NAMALWA (cell line): ENCODE measurements at regions not wholly inside any gene's neighbourhood (a gene's known extent, or its start where the extent isn't known, plus 50 kb on each side); places are given as distances from the start of the nearest gene placed in this dataset.

ENCODE experiments used
- DNase-seq: peaks from one replicate; pipeline ENCODE4 v3.0.0-alpha.2; 2015; ENCODE audit warnings: low spot score

DNA sequence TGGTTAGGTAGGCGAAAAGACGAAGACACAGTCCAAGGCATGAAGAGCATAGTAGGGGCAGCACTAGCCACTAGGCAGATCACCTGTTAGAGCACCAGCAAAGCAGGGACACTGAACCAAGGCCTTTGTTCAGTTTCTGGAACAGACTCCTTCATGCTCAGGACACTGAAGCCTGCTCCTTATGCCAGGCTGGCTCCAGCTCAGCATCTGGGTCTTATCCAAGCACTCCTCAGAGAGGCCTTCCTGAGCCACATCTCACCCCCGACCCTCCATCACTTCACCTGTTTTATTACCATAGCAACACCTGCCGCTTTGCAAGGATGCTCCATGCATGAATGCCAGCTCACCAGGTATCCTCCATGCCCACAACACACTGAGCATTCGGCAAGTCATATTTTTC, 206.3 kb upstream of the CHRNA7 start:
- no peak for DNase-seq

- DNase-seq = no peak
These were observed 201.7 kb upstream of the CHRNA7 start for GRCh38 chr15:31828594-31828993.

DNA sequence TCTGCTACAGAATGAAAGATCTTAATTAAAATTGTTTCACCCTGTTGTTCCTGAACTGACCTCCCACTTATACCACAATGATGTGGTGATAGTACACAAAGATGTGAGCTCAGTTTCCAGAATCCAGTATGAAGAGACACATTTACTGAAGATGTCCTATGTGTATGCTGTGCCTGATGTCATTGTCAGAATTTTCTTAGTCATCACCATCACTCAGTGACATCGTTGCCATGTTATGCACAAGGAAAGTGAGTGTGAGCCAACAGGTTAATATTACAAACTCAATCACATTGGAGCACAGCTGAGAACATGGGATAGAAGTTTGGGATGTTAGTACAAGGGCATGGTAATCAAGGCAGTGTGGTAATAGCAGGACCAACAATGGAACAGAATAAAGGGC, 199.7 kb upstream of the CHRNA7 start:
- DNase-seq = no peak

GRCh38 chr15:31831596-31831995, 198.7 kb upstream of the CHRNA7 start:
- no peak for DNase-seq

GRCh38 chr15:31834654-31835053, 195.7 kb upstream of the CHRNA7 start:
- DNase-seq = no peak

- DNase-seq = no peak
These were observed 190.9 kb upstream of the CHRNA7 start for GRCh38 chr15:31839388-31839787.

- peak; percentile 7 for DNase-seq
These were observed 189.4 kb upstream of the CHRNA7 start for GRCh38 chr15:31840849-31841476.

- no peak for DNase-seq
These were observed 187.7 kb upstream of the CHRNA7 start for GRCh38 chr15:31842532-31843195.

DNA sequence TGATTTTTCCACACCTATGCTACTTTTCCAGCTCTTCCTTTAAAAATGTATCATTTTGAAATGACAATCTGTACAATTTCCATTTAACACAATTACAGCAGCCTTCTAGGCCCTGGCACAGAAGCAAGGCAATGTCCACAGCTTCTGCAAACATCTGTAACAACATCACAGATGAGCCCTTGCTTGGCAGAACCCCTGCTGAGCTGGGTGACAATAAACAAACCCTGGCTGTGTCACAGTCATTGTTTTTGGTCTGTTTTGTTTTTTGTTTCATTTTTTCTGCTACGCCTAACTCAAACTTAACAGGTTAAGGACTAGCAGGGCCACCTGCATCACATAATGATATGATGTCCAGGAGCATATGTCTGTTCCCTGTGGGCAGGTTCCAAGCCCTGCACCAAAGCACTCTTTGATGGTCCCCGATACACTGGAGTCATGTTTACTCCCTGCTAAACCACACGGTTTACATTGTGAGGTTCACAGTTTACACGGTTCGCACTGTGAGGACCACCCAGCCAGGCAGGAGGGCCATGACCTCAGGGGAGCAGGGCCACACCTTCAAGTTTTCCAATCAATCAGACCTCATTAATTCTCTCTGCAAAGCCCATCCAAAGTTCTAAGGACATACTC, 186.8 kb upstream of the CHRNA7 start:
- no peak for DNase-seq

- DNase-seq = no peak
These were observed 184.5 kb upstream of the CHRNA7 start for GRCh38 chr15:31845791-31846190.

DNA sequence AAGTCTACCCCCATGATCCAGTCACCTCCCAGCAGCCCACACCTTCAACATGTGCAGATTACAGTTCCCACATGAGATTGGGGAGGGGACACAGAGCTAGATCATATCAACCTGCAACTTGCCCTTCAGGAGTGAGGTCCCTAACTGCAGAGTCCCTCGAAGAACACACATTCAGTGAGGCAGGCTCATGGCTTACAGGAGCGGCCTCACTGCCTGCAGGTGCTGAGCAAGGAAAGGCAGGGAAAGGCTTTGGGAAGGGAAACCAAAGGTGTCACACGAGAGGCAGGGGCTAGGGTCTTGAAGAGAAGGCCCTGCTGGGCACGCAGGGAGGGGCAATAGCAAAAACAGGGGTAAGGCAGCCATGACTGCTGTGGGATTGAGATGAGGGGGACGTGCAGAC, 182.4 kb upstream of the CHRNA7 start:
- DNase-seq = no peak

GRCh38 chr15:31848621-31849020, 181.7 kb upstream of the CHRNA7 start:
- no peak for DNase-seq

DNA sequence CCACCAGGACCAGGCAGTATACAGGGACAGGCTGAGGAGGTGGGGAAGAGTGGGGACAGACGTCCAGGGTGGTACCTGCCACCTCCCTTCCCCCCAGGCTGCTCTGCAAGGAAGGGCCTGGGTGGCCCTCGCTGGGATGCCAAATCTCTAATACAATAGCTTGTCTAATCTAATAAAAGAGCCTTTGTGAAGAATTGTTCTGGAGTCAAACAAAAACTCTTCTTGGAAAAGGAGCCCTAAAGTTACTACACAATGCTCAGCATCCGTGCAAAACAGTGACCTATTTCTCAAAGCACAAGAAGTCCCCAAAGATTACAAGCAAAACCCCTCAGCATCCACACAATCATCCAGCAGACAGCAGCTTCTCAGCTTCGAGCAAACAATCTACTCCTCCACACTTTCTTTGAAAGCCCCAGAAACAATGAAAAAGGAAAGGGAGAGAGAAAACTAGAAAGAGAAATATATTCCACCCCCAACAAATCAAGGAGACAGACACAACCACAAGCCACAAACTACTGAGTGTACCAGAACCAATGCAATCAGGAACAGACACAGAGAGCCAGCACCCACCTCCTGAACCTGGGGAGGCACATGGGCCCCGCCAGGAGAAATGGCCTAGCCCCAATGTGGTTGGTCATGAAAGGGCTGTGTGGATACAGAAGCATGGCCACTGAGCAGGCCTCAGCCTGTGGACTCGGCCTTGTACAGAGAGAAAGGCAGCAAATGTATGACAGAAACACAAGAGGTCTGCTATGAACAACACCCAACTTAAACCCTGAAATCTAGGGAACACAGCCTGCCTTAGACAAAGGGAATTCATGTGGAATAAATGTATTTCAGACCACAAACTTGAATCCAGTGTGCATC, 177.1 kb upstream of the CHRNA7 start:
- DNase-seq = no peak

DNA sequence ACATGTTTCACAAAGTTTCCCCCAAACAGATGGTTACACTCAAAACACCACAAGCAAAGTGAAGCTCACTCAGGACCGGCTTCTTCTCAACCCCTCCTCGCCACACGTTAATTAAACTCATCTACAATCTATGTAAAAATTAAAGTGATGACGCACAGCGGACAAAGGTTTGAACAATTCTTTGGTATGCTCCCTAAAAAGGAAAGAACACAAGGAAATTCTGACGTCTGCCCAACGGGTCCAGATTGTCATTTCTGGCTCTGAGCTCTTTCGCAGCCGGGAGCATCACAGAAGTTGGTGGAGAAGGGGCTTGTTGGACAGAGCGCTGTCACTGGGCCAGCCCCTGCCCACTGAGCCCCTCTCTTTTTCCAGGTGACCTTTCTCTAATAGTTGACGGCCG, 173.7 kb upstream of the CHRNA7 start:
- no peak for DNase-seq

DNA sequence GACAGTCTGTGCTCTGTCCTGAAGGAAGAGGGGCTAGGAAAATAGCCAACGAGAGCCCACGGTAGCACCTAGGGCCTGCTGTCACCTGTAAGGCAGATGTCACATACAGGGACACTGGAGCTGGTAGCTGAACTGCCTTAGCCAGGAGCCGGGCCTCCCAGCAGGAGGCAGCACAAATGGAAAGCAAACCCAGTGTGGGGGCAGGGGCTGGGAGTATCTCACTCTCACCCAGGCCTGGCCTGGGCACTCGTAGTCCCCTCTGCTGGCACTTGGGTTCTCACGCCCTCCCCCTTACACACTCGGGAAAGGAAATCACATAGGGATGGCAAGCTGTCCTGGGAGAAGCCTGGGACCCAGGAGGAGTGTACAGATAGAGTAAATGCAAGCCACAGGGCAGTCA, 173.1 kb upstream of the CHRNA7 start:
- no peak for DNase-seq

- DNase-seq = no peak
These were observed 172.3 kb upstream of the CHRNA7 start for GRCh38 chr15:31858026-31858425.

DNA sequence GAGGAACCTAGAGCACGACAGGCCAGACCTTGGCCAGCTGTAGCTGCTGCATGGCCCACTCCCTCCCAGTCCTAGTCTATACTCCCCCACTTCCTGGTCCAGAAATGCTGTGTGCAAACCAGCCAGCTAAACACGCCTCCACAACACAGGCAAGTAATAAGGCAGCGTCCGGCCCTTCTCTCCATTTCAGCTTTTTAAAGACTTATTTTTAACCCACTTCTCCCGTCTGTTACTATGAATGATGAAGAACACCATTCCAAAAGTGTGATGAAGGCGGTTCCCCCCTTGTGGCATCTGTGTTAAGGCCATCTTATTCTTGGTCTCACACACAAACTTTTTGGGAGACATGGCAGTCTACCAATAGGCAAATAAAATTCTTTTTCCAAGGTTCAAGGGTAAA, 164.1 kb upstream of the CHRNA7 start:
- DNase-seq = no peak

DNA sequence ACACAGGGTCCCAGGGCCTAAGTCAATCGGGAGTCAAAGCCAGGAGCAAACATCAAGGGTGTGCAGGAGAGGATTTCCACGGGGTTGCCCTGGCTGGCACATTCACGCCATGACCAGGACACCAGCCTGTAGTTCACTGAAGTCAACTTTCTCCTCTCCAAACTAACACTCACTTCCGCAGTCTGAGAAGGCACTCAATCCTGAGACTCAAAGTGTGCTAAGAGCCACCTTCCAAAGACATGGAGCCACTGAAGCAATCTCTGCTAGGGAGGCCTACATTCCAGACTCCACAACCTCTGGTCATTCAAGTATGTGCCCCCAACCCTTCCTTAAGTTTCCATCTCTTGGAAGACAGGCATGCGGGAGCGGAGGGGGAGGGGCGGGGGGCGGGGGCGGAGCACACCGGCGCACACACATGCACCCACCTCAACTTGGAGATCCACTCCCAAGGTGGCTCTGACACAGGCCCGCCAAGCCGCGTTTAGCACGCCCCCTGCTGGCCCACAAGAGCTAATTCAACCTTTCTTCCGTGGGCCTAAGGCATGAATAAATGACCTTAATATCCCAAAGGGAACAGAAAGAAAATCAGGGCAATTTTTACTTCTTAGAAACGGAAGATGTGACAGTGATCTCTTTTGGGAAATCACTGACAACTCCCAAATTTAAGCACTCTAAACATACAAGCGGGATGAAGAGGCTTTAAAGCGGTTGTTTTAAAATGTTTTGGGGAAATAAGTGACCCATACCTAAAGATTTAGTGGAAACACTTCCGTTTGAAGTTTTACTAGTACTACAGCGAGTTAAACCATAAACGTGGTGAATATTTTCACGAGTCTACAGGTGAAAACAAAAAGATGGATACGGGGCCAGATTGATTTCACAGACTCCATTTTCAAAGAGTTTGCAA, 162.5 kb upstream of the CHRNA7 start:
- peak; percentile 72 for DNase-seq

DNA sequence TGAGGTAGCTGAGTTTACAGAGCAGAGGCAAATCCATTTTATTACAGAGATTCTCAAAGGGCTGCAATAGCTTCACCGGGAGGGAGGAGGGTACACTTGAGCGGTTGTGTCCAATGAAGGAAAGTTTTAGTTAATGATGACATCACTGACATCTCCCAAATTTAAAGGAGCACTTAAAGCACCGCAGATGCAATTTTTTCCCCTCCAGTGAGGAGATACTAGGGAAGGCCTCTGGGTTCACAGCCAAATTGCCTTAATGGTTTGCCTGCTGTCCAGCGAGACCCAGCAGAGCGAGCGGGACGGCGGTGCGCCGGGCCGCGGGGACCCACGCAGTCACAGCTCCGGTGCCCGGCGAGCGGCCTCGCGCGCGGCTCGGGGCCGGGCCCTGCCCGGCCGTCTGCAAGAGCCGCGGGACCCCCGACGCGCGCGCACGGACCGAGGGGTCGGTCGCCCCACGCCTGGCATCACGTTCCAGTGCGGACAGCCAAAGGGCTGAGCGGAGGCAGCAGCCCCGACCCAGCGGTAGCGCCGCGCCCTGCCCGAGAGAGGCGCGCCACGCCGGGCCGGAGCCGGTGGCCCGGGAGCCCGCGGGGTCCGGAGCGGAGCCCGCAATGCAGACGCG, 160.5 kb upstream of the CHRNA7 start:
- DNase-seq = peak; percentile 13

- peak; percentile 79 for DNase-seq
These were observed 159.8 kb upstream of the CHRNA7 start, which contains the start of gene OTUD7A for GRCh38 chr15:31870328-31871165. OTUD7A (minus strand) TSS chr15:31870673.
